AML-193 (cell line): ENCODE measurements at regions not wholly inside any gene's neighbourhood (a gene's known extent, or its start where the extent isn't known, plus 50 kb on each side); places are given as distances from the start of the nearest gene placed in this dataset.
"Not testable (repeated sequence)": the region's sequence is repeated elsewhere in the genome, so short reads cannot be mapped to it uniquely, and the experiment has no call there.

ENCODE experiments used
- DNase-seq, 2 experiments: peaks; one replicate each; lab custom pipeline; 2025; lab: John Stamatoyannopoulos, UW

DNA sequence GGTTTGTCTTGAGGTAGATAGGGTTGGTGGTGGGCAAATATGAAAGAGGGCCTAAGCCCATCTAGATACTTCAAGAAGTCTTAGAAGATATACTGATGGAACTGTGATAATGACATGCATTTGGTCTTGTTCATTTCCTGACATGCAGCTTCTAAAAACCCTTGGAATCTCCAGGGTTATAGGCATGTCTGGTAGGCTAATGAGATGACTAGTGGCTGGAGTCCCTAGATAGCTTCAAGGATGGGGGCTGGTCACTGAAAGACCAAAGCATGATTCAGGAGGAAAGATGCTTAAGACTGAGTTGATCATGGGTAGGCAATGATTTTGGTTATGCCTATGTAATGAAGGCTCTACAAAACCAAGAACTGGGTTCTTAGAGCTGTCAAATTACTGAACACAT lies 217.9 kb upstream of the MOCS1 start:
- DNase-seq: no peak

DNA sequence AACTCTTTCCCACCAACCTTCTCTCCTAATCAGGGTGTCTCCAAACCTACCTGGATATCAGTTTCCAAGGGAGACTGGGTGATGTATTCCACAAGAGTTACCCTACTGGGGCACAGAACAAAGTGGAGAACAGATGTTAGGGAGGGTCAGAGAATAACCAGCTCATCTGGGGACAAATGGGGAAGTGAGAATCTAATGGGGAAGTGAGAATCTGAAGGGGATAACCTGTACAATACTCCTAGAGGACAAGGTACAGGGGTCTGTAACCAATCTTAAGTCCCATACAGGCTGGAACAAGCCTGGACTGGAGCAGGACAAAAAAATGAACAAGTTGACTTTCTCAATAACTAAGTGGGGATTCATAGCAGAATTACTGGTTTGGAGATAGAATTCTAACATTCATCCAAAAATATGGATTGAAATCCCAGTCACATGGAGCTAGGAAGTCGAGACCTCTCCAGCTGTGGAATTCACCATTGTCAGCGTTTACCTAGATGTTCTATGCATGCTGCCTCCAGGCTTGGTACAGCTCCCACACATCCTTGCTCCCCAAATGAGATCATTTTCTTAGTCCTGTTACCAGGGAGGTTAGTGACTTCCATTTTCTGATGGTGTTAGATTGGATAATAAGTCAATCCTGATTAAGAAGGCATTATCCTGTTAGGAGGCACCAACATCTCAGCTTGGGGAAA lies 214.8 kb upstream of the MOCS1 start:
- no peak for DNase-seq

DNA sequence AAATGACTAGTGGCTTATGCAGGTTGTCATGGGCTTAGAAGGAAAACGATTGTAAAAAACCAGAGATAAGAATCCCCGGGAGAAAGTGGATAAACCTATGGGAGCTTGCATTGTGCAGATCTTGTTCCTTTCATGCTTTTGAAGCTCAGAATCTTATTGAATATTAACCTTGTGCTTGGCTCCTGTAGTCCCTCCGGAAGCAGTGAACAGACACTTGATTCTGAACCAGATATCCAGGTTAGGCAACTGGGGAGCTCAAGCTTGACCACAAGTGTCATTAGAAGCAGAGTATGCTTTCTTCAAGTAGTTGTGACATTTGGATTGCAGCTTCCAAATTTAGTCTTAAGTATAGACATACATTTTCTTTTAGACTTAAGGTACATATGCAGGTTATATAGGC lies 212.6 kb upstream of the MOCS1 start:
- DNase-seq: no peak

DNA sequence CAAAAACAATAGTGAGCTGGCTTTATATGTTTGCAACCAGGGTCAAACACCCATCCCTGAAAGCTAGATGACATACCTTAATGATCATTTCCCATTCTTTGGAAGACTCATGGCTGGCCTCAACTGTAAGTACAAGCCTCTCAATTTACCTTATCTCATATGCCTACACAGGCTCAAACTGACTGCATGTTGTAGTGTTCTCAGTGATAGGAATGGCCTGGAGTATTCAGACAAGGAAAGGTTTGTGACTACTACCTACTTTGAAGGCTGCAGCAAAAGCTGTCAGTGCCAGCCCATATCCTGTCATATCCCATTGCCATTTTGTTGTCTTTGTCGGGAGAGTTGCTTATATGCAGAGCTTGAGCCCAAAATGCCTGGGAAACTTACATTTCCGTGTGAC lies 205.2 kb upstream of the MOCS1 start:
- no peak for DNase-seq

DNA sequence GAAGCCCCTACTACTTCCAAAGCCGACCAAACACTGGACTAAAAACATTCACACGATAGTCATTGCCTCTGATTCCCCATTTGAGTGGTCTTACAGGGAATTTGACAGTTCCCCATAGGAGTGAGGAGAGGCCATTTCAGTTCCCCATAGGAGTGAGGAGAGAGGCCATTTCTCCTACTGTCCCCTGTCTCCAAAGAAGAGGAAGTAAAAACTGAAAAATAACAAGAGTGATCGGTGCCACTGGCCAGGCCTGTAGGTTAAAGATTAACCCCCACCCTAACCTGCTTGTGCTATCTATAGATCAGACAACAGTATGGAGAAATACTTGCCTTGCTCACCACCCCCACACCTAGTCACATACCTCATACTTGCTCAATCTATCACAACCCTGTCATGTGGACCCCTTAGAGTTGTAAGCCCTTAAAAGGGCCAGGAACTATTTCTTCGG lies 204.0 kb upstream of the MOCS1 start:
- no peak for DNase-seq

DNA sequence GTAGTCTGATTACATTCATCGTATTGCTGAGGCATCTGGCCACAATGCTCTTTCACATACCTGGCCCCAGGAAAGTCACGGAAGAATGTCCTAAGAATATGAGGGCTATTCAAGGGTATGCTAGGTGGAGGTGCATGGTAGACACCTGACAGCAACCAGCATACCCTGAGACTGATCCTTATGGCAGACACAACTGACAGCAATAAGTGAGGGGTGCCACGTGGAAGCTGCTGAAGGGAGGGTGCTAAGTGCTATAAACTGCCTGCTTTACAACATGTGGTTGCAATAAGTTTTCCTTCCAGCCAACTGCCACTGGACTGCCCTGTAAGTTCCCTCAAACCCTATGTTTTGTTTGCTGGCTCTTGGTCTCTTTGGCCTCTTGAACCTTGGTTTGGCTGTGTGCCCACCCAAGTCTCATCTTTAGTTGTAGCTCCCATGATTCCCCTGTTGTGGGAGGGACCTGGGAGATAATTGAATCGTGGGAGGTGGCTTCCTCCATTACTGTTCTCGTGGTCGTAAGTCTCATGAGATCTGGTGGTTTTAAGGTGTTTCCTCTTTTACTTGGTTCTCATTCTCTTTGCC lies 201.3 kb upstream of the MOCS1 start:
- DNase-seq: no peak

DNA sequence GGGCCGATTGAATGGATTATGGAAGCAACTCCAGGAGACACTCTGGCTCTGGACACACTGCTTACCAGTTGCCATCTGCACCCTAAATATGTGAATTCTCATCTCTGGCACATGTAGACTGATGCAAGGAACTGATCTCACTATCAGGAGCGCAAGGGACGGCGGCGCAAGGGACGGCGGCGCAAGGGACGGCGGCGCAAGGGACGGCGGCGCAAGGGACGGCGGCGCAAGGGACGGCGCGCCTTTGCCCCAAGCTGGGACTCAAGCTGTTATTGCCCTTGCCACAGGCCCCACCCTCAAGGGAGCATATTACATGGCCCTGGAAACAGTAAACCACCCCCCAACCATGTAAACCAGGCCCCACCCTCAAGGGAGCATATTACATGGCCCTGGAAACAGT lies 199.7 kb upstream of the MOCS1 start:
- DNase-seq: not testable (repeated sequence)

DNA sequence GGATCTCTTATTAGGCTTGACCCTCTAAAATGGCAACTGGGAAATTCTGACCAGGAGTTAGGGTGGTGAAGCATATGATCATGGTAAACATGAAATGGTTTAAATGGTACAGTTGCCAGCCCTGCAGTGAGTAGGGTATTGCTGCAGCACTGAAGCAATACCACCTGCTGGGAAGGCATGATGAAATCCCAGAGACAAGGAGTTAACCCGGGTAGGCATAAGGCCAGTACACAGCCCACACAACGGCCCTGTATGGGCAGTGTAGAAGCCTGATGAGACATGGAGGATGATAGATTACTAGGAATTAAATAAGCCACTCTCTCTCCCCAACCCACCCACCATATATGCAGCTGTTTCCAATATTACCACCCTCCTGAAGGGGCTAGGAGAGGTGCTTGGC lies 197.4 kb upstream of the MOCS1 start:
- DNase-seq: no peak

DNA sequence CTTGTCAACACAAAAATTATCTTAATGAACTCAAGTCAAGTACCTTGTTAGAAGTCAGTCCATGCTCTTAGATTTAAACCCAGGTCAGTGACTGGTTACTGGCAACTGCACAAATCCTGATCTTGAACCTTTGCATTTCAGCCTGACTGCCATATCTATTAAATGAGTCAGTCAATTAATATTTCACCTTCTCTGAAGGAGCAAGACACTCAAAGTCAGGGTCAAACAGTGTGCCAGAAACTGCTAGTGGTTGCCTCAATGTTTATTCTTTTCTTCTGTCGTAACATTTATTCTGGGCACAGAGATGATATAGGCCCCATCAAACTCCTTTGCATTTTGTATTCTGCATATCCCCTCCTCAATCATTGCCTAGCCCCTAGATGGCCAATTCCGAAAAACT lies 193.9 kb upstream of the MOCS1 start:
- DNase-seq: no peak

DNA sequence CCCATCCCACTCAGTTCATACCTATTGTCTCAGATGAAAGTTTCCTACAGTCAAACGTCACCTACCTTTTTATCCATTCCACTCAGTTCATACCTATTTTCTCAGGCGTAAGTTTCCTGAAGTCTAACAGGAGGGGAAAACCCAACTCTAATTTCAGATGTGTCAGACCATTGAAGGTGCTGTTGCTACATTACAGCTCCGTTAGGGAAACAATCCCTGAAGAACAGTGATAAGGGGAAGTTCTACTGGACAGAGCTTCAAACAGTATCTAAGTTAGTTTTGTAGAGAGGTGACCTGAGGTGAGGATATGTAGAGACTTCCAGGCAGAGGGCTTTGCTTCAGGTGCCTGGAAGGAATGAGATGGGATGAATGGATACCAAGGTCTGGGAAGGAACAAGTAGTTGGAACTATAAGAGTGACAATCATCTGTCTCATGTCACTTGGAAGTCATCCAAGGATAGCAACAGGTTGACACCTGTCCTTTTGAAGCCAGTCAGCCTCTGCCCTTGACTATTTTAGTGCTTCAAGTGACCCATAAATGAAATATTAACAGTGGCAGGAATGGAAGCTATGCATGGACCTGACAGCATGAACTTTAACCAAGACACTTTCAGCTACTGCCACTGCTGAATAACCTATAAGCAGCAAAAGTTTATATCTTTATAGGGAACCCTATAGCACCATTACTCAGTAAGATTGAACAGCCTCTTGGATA lies 191.6 kb upstream of the MOCS1 start:
- DNase-seq: no peak

DNA sequence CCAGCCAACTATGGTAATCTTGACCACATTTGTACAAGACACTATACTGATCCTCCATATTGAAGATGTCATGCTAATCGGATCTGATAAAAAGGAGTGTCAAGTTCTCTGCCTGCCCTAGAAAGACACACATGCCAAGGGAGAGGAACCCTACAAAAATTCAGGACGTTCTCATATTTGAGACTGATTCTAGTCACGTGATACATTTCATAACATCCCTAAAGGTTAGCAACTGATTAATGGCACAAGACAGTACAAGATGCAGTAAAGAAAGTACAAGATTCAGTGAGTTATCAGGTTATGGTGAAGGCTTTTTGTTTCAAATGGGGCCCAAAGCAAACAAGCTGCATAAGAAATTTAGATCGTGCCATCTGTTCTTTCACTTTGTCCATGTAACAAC lies 190.7 kb upstream of the MOCS1 start:
- no peak for DNase-seq

DNA sequence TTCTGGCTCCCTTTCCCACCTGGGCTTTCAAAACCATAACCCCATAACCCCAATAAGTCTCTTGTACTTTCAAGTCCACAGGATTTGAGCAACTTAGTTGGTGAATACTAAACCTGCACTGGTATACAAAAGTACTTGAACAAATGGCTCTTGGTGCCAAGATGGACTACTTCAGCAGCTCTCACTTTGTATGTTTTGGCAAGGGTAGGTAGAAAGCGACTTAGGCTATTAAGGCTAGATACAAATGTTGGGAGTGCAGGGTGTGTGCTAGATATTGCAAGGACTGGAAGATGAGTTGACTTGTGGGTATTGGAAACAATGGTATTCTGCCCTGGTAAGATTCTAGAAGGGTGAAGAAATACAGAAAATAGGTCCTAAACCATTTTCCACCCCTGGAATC lies 182.6 kb upstream of the MOCS1 start:
- DNase-seq: no peak

DNA sequence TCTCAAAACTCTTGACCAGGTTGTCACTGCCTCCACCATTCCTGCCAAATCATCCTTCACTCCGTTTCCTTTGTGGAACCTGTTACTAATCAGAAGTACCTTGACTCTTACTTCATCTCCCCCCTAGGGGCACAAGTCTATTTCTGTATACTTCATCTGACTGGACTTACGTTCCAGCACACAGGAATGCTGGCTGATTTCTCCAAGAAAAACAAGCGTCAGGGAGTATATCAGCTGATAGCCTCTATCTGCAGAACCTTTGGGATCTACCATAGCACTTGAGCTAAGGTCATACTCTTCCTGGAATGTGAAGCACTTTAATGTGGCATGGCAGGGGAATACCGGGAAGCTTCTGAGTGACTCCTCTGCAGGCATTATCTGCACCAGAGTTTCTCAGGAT lies 178.1 kb upstream of the MOCS1 start:
- no peak for DNase-seq

DNA sequence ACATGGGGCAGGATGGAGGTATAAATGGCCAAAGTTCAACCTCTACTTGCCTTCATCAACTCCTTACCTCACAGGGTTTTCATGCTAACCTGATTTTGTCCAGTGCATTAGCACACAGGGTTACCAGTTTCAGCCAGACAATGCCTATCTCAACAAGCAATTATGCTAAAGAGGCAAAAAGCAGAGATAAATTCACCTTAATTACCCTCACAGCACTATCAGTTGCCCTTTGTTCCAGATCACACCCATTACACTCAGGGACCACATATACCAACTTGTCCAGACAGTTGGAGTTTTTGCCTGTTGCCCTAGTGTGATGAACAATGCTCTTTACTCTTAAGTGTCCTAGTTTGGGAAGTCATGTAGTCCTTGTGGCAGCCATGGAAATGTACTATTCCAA lies 174.5 kb upstream of the MOCS1 start:
- no peak for DNase-seq

DNA sequence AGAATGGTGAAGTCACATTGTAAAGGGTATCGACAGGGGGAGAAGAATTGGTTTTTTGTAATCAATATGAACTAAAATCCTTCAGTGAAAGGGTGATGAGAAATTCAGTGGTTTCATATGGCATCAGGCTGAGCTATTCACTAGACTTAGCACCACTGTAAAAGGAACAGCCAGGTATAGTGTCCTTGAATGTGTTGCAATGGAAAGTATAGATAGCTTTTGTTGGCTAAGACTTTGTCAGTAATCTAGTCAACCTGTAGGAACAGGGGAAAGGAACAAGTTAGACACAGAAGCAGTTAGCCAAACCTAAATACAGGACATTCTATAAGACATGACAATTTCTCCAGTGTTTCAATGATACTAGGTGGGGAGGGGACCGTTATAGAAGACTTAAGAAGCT lies 172.6 kb upstream of the MOCS1 start:
- no peak for DNase-seq

DNA sequence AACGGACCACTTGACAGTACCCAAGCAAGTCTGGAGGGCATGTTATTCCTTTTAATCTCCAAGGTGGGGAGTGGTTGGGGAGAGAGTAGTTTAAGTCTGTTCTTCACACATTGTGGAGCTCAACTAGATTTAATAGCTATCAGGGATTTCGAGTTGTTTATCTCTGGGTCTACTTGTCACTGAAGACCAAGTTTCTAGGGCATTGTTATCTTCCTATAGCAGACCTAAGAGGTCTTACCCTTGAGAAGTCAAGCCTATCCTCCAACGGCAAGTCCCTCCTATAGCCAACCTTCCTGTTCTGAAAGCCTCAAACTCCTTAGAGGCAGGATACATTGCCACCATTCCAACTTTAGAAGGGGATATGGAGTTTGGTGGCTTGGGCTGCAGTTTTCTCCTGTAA lies 164.5 kb upstream of the MOCS1 start:
- no peak for DNase-seq

DNA sequence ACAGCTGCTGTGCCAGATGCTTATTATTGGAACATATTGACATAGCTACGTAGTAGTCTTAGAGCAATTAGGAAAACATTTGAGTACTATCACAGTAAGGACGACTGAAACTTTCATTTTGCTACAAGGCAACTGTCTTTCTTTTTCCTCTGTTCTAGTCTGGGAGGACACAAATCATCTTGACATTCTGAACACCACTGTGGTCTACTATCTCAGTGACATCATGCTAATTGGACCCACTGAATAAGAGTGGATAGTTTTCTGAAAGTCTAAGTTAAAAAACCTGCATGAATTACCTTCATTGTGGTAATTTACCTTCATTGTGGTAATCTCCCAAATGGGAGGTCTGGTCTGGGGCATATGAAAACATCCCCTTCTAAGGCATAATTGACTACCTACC lies 163.3 kb upstream of the MOCS1 start:
- DNase-seq: no peak

DNA sequence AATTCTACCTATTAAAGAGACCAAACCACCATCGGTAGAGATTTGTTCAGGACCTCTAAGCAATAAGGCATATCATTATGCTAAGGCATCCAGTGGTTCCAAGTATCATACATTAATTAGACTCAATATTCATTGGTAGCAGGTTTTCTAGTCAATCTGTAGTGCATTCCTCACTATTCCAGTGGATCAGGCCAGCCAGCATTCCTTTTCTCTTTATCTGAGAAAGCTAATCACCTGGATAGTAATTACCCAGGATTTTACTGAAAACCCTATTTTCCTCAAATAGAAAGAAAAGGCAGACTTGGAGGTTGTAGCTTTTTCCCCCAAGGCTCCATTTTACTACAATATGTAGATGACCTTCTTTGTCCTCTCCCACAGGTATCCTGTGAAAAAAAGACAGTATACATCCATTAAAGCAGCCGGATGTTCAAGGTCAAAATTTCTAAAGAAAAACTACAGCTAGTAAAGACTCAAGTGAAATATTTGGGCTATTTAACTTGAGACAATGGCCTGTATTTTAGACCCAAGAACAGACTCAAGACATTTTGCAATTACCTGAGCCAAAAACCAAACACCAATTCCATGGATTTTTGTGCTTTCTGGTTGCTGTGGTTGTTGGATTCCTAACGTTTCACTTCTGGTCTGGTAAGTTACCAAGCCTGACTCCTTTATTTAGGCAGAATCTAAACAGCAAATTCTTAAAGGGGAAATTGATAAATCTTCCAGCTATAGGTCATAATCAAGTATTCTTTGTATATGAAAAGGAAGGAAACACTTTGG lies 149.1 kb upstream of the MOCS1 start:
- DNase-seq: no peak

DNA sequence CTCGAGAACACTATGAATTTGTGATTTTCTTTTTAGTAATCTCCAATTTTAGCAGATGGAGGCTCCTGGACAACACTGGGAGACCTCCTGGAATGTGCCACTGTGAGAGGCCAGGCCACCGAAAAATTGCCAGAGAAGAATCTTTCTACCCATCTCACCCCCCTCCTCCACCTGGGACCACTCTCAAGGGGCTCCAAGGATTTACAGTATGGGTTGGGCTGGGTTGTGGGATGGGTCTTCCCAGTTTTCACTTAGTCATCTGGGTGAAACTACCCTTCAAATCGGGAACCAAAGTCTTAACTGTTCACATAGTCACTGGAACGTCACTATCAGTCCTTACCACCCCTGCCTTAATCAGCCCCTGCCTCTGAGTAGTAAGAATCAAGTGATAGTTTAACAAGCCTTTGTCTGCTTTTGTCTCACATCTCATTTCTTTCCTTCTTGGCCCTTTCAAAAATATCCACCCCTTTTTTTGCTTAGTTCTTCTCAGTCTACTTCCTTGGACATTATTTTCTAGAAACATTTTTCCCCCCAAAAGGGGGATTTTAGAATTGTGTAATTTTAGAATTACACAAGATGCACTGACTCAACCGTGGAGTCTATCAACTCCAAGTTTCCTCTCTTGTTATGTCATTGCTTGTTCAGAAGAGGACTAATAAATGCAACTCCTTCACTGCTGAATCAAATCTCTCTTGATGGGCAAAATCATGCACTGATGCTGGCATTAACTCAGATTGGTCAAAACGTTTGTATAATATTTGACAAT lies 148.2 kb upstream of the MOCS1 start:
- no peak for DNase-seq

DNA sequence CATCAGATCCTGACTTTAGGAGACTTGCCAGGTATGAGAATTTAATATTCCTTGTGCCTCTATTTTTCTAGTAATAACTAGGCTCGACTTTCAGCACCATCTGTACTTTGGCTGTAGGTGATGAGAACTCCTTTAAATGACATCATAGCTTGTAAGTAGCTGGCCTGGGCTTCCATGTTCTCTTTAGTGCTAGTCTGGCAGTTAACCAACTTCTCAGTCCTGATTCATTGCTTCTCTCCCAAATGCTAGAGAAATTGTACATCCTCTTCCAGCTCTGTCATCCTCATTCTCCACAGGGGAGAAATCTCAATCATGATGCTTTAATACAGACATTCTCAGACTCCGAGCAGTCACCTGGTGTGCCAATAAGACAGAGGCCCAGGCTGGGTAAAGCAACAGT lies 143.5 kb upstream of the MOCS1 start:
- no peak for DNase-seq

DNA sequence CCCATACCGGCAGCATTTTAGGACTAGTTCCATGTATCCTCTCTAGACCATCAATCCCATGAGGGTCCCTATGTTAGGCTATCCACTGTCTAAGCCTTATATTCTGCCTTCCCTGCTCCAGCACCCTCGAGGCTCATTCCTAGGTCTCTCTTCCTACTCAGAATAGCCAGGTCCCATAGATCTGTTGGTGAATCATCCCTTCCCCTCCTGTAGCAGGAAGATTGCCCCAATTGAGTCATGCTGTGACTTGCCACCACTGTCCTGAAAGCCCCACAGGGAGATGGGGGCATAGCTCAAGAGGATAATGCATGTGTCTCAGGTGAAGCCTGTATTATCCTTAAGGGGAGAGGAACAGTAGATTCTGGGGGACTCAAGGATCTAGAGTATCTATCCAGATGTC lies 143.1 kb upstream of the MOCS1 start:
- DNase-seq: no peak

DNA sequence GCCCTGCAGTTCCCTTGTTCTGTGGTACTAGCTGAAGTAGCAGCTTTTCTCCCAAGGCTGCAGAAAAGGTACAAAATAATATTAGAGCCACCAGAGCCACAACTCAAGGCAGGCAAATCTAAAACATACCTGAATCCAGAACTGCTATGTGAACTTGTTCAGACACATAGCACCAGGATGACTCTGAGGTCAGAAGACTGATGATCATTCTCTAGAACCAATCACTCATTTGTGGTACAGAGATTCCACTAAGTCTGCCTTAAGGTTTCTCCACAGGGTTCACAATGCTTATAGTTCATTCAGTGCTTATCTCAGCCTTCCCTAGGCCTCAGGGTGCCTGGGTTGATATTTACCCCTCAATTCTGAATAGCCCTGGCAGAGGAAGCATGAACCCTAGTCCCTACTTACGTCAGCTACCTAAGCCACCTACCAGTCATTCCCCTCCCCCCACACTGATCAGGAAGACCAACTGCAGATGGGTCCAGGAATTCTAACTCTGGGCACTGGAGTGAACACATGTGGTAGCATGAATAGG lies 140.9 kb upstream of the MOCS1 start:
- DNase-seq: no peak
